ENCODE measurements at regions not wholly inside any gene's neighbourhood (a gene's known extent, or its start where the extent isn't known, plus 50 kb on each side); places are given as distances from the start of the nearest gene placed in this dataset.

GRCh38 chr16:8200839-8201238, 389.5 kb downstream of the TMEM114 start:
- H3K79me2 ChIP-seq (ENCODE audit: control insufficient read depth in 1 of 2, insufficient read depth in 2 of 2, low read length in 2 of 2), result no peaks in the 10 kb centered on the region
- H3K9me3 ChIP-seq (ENCODE audit: insufficient read depth in 2 of 2, low read depth in 1 of 2, low read length in 1 of 2), result peaks cover 13 to 16% of the 10 kb centered on the region in 2 experiments
- H4K91ac ChIP-seq (replicated peaks; ENCODE audit: insufficient read length, low read length), result no peak overlapping the region
- H2AFZ ChIP-seq (ENCODE audit: low read length), result no peak overlapping the region
- 87% methylated on average over 2 of the region's 2 CpGs; no CpG with 5 or more reads in 1 of the 2 experiments for WGBS, 2 experiments (ENCODE audit: extremely low coverage in 1 of 2, insufficient coverage in 1 of 2, insufficient read length in 1 of 2, insufficient replicate concordance in 2 of 2, low coverage in 1 of 2, low lambda C conversion rate in 2 of 2, missing lambda C conversion rate in 1 of 2)
- no peaks in the 10 kb centered on the region for H3K79me1 ChIP-seq (ENCODE audit: low read depth, low read length)
- H3K36me3 ChIP-seq (ENCODE audit: control insufficient read depth in 2 of 4, insufficient read depth in 4 of 4, low read length in 3 of 4), result no peaks in the 10 kb centered on the region
- FAIRE-seq, result no peak
- H3K4me1 ChIP-seq (replicated peaks in 1 of 4; ENCODE audit: control insufficient read depth in 3 of 4, insufficient read depth in 4 of 4, low read length in 3 of 4), result no peaks in the 10 kb centered on the region
- H3K23me2 ChIP-seq (ENCODE audit: low read depth, low read length), result no peaks in the 10 kb centered on the region
- no peak overlapping the region for H2BK20ac ChIP-seq (ENCODE audit: low read length)
- no peak overlapping the region for H2BK12ac ChIP-seq (ENCODE audit: low read depth, low read length)
- no peaks in the 10 kb centered on the region; a peak in 1 of 7 replicates for H3K27me3 ChIP-seq (replicated peaks in 1 of 4; ENCODE audit: control insufficient read depth in 3 of 4, extremely low read depth in 1 of 4, insufficient read depth in 3 of 4, low read length in 3 of 4)
- no peak for DNase-seq (ENCODE audit: low read depth in 1 of 2, low spot score in 2 of 2)
- no peak overlapping the region for H3K23ac ChIP-seq (ENCODE audit: insufficient read length)
- H3K9ac ChIP-seq (replicated peaks in 1 of 4; ENCODE audit: extremely low read depth in 1 of 4, low read depth in 3 of 4, low read length in 3 of 4), result no peak overlapping the region
- H3K4me3 ChIP-seq (ENCODE audit: extremely low read depth in 1 of 4, insufficient read depth in 2 of 4, low read depth in 3 of 4, low read length in 4 of 4), result no peak overlapping the region
- POLR2A ChIA-PET (ENCODE audit: partially characterized antibody), result no interaction called here
- no peak overlapping the region for H3K4ac ChIP-seq (replicated peaks; ENCODE audit: insufficient read length, low read depth, low read length)
- H3K56ac ChIP-seq (replicated peaks; ENCODE audit: insufficient read length, low read depth, low read length), result no peak overlapping the region
- H3K27ac ChIP-seq (ENCODE audit: low read depth, low read length), result no peak overlapping the region
- no peak overlapping the region for H3K18ac ChIP-seq (ENCODE audit: extremely low read depth, low read length)
- no peak overlapping the region for H2BK5ac ChIP-seq (ENCODE audit: low read depth, low read length)
- no peak overlapping the region for H2BK15ac ChIP-seq (ENCODE audit: low read length)
- TF ChIP-seq KDM5A (IDR thresholded peaks at IDR 0.05; ENCODE audit: low read length) (no peak), ZNF274 (IDR thresholded peaks at IDR 0.05; ENCODE audit: borderline replicate concordance, extremely low read depth, low read length) (no peak), EZH2 (IDR thresholded peaks at IDR 0.05; ENCODE audit: low read depth, low read length, severe bottlenecking) (no peak), ATF2 (IDR thresholded peaks at IDR 0.05; ENCODE audit: low read length) (no peak), JUND (IDR thresholded peaks at IDR 0.05; ENCODE audit: low read length) (no peak), POLR2AphosphoS5 (IDR thresholded peaks at IDR 0.05; ENCODE audit: low read depth, low read length) (no peak)
- H2BK120ac ChIP-seq (replicated peaks; ENCODE audit: low read depth, low read length), result no peak overlapping the region
- H2AK5ac ChIP-seq (ENCODE audit: low read depth, low read length), result no peak overlapping the region
- H3K4me2 ChIP-seq (ENCODE audit: insufficient read depth in 1 of 2, low read depth in 2 of 2, low read length in 2 of 2), result no peak overlapping the region
- H3K14ac ChIP-seq (ENCODE audit: insufficient read length), result no peak overlapping the region
- H4K8ac ChIP-seq (ENCODE audit: extremely low read depth, insufficient read depth, low read length), result no peak overlapping the region
- H4K20me1 ChIP-seq (replicated peaks in 1 of 2; ENCODE audit: control insufficient read depth in 1 of 2, insufficient read depth in 2 of 2, low read length in 2 of 2), result no peaks in the 10 kb centered on the region
- CTCF ChIA-PET (ENCODE audit: partially characterized antibody), result no interaction called here
- H4K5ac ChIP-seq (ENCODE audit: insufficient read length, low read depth, low read length), result no peak overlapping the region
